ENCODE measurements at regions not wholly inside any gene's neighbourhood (a gene's known extent, or its start where the extent isn't known, plus 50 kb on each side); places are given as distances from the start of the nearest gene placed in this dataset.

- no peak for DNase-seq
These were observed 160.2 kb downstream of the MRPL14 start for GRCh38 chr6:43966853-43967718.

- no peak for DNase-seq
These were observed 160.9 kb downstream of the MRPL14 start for GRCh38 chr6:43966374-43966658.

GRCh38 chr6:43965628-43966373 is 161.5 kb downstream of the MRPL14 start:
- no peak for DNase-seq

GRCh38 chr6:43964659-43965570 is 162.3 kb downstream of the MRPL14 start:
- DNase-seq = no peak

- DNase-seq = no peak
These were observed 163.2 kb downstream of the MRPL14 start for GRCh38 chr6:43963877-43964658.

- no peak for DNase-seq
These were observed 164.0 kb downstream of the MRPL14 start for GRCh38 chr6:43963203-43963602.

- no peak for DNase-seq
These were observed 164.8 kb downstream of the MRPL14 start for GRCh38 chr6:43962458-43962857.

- no peak for DNase-seq
These were observed 170.0 kb downstream of the MRPL14 start for GRCh38 chr6:43957273-43957672.

GRCh38 chr6:43956478-43956877 is 170.8 kb downstream of the MRPL14 start:
- no peak for DNase-seq

- no peak for DNase-seq
These were observed 172.7 kb downstream of the MRPL14 start for GRCh38 chr6:43954311-43955131.

GRCh38 chr6:43953794-43954310 is 173.4 kb downstream of the MRPL14 start:
- no peak for DNase-seq

GRCh38 chr6:43953256-43953655 is 174.0 kb downstream of the MRPL14 start:
- DNase-seq = no peak

- peak in 1 of 2 experiments; percentile 13 for DNase-seq
These were observed 174.5 kb downstream of the MRPL14 start for GRCh38 chr6:43952746-43953145.

- no peak for DNase-seq
These were observed 175.2 kb downstream of the MRPL14 start for GRCh38 chr6:43951756-43952675.

GRCh38 chr6:43951063-43951755 is 176.0 kb downstream of the MRPL14 start:
- DNase-seq = peak in 1 of 2 experiments; percentile 13

- DNase-seq = no peak
These were observed 176.6 kb downstream of the MRPL14 start for GRCh38 chr6:43950731-43951062.

- no peak for DNase-seq
These were observed 177.1 kb downstream of the MRPL14 start for GRCh38 chr6:43950051-43950605.

GRCh38 chr6:43949551-43949991 is 177.7 kb downstream of the MRPL14 start:
- DNase-seq = no peak

All from activated CD4-positive, alpha-beta T cell treated with anti-CD3 and anti-CD28 coated beads, Interleukin-2, amount 50 U/mL, for 48 hours (primary cell).